SK-N-SH (cell line): ENCODE measurements at regions not wholly inside any gene's neighbourhood (a gene's known extent, or its start where the extent isn't known, plus 50 kb on each side); places are given as distances from the start of the nearest gene placed in this dataset.

Experiments used
- CTCF ChIA-PET: fragments of 300-600, 350-600 bp; formaldehyde crosslinking; extraction: SDS; loops from one replicate; lab custom pipeline; 2021; lab: Yijun Ruan, JAX
- POLR2A ChIA-PET: fragments of 350-600 bp; sonication (Branson Sonifier 250); formaldehyde crosslinking; extraction: SDS; loops from one replicate; lab custom pipeline; 2020; ENCODE audit warnings: antibody characterized with exemption, inconsistent platforms; lab: Yijun Ruan, JAX
- DNase-seq: peaks from one replicate; pipeline ENCODE4 v3.0.0; 2012
- H2AFZ ChIP-seq: fragments of 200-600 bp; sonication (generic); 2 replicates; pipeline ENCODE4 v1.8.1; 2016; ENCODE audit warnings: antibody characterized with exemption, mild to moderate bottlenecking, low read depth
- H3F3A ChIP-seq: fragments of 200-600 bp; sonication (generic); replicated peaks from 2 replicates; pipeline ENCODE3; 2016; ENCODE audit warnings: antibody characterized with exemption, mild to moderate bottlenecking; ENCODE audit not compliant: insufficient read depth
- H3K27ac ChIP-seq, 2 experiments: fragments of 200-500 bp in 1 of 2; fragments of 200-600 bp in 1 of 2; sonication (Bioruptor generic) in 1 of 2; sonication (generic), shearing (Covaris generic) in 1 of 2; 2 replicates each; pipeline versions ENCODE4 v1.5.1 to v1.6.1; 2014 to 2016; ENCODE audit warnings: low read depth in 2 of 2, inconsistent platforms in 1 of 2, low read length in 1 of 2, mild to moderate bottlenecking in 1 of 2, mixed read lengths in 1 of 2
- H3K27me3 ChIP-seq: fragments of 200-600 bp; sonication (generic), shearing (Covaris generic); 2 replicates; pipeline ENCODE4 v1.6.1; 2016; ENCODE audit warnings: mixed run types; ENCODE audit not compliant: insufficient read depth
- H3K36me3 ChIP-seq, 2 experiments: fragments of 200-500 bp in 1 of 2; fragments of 200-600 bp in 1 of 2; sonication (Bioruptor generic) in 1 of 2; sonication (generic) in 1 of 2; replicated peaks in 1 of 2; 2 replicates each; pipeline versions ENCODE3 to v1.5.1; 2014 to 2016; ENCODE audit warnings: low read length in 1 of 2, mild to moderate bottlenecking in 1 of 2; ENCODE audit not compliant: insufficient read depth in 2 of 2, control insufficient read depth in 1 of 2
- H3K4me1 ChIP-seq, 2 experiments: fragments of 200-500 bp in 1 of 2; fragments of 200-600 bp in 1 of 2; sonication (Bioruptor generic) in 1 of 2; sonication (generic), shearing (Covaris generic) in 1 of 2; 2 replicates each; pipeline versions ENCODE4 v1.5.1 to v1.6.1; 2014 to 2016; ENCODE audit warnings: low read depth in 1 of 2, low read length in 1 of 2, mixed run types in 1 of 2; ENCODE audit not compliant: insufficient read depth in 2 of 2, control insufficient read depth in 1 of 2
- H3K4me2 ChIP-seq: fragments of 200-600 bp; sonication (generic), shearing (Covaris generic); 2 replicates; pipeline ENCODE4 v1.6.1; 2017; ENCODE audit warnings: mixed run types
- H3K4me3 ChIP-seq, 2 experiments: fragments of 200-500 bp in 1 of 2; fragments of 200-600 bp in 1 of 2; sonication (Bioruptor generic) in 1 of 2; sonication (generic), shearing (Covaris generic) in 1 of 2; 2 replicates each; pipeline versions ENCODE4 v1.5.1 to v1.8.1; 2014 to 2016; ENCODE audit warnings: low read depth in 2 of 2, inconsistent platforms in 1 of 2, low read length in 1 of 2, mild to moderate bottlenecking in 1 of 2, mixed read lengths in 1 of 2, moderate library complexity in 1 of 2
- H3K79me2 ChIP-seq: fragments of 200-600 bp; sonication (generic); 2 replicates; pipeline ENCODE4 v1.8.1; 2017; ENCODE audit warnings: mild to moderate bottlenecking; ENCODE audit not compliant: insufficient read depth
- H3K9ac ChIP-seq: fragments of 200-600 bp; sonication (generic); 2 replicates; pipeline ENCODE4 v1.6.1; 2017; ENCODE audit warnings: mixed run types
- H3K9me2 ChIP-seq: fragments of 200-600 bp; sonication (generic); 2 replicates; pipeline ENCODE4 v1.6.1; 2017; ENCODE audit warnings: mixed run types
- H3K9me3 ChIP-seq: fragments of 200-600 bp; sonication (generic); 2 replicates; pipeline ENCODE4 v1.6.1; 2017; ENCODE audit warnings: mixed run types, mild to moderate bottlenecking, moderate library complexity
- H4K20me1 ChIP-seq: fragments of 200-600 bp; sonication (generic); 2 replicates; pipeline ENCODE4 v1.6.1; 2017; ENCODE audit warnings: mild to moderate bottlenecking, mixed run types; ENCODE audit not compliant: insufficient read depth
- CHD2 ChIP-seq: fragments of 150-350 bp; IDR thresholded peaks from 2 replicates; pipeline ENCODE4 v1.6.1; 2018; ENCODE audit warnings: low read length; ENCODE audit not compliant: partially characterized antibody
- ELF1 ChIP-seq: IDR thresholded peaks from 2 replicates; pipeline ENCODE4 v1.4.0; 2012
- GABPA ChIP-seq: IDR thresholded peaks from 2 replicates; pipeline ENCODE4 v1.4.0; 2012; ENCODE audit warnings: low read depth, mild to moderate bottlenecking
- IRF3 ChIP-seq: fragments of 150-350 bp; IDR thresholded peaks from 2 replicates; pipeline ENCODE4 v1.6.1; 2016; ENCODE audit warnings: mild to moderate bottlenecking, low read depth, low read length
- JUND ChIP-seq: IDR thresholded peaks from 2 replicates; pipeline ENCODE4 v1.4.0; 2012
- MEF2A ChIP-seq: IDR thresholded peaks from 2 replicates; pipeline ENCODE4 v1.4.0; 2012; ENCODE audit warnings: low read depth, borderline replicate concordance
- MXI1 ChIP-seq: IDR thresholded peaks from 2 replicates; pipeline ENCODE4 v1.6.1; 2012; ENCODE audit warnings: mild to moderate bottlenecking, low read depth, low read length, improper control_type of control experiment
- NFIC ChIP-seq: IDR thresholded peaks from 2 replicates; pipeline ENCODE4 v1.4.0; 2012; ENCODE audit warnings: borderline replicate concordance
- NRF1 ChIP-seq: IDR thresholded peaks from 2 replicates; pipeline ENCODE4 v1.6.1; 2012; ENCODE audit warnings: low read depth, mild to moderate bottlenecking, low read length
- REST ChIP-seq: IDR thresholded peaks from 2 replicates; pipeline ENCODE4 v1.6.1; 2012; ENCODE audit warnings: mild to moderate bottlenecking, low read depth, low read length, moderate library complexity
- RFX5 ChIP-seq: IDR thresholded peaks from 2 replicates; pipeline ENCODE4 v1.6.1; 2012; ENCODE audit warnings: mild to moderate bottlenecking, improper control_type of control experiment, low read length
- RXRA ChIP-seq: IDR thresholded peaks from 2 replicates; pipeline ENCODE4 v1.4.0; 2012; ENCODE audit warnings: low read depth, mild to moderate bottlenecking, borderline replicate concordance
- TAF1 ChIP-seq: IDR thresholded peaks from 2 replicates; pipeline ENCODE4 v1.6.1; 2012; ENCODE audit warnings: low read depth, mild to moderate bottlenecking, low read length, moderate library complexity, borderline replicate concordance
- TCF12 ChIP-seq: IDR thresholded peaks from 2 replicates; pipeline ENCODE4 v1.4.0; 2012
- TEAD4 ChIP-seq: IDR thresholded peaks from 2 replicates; pipeline ENCODE4 v1.4.0; 2012; ENCODE audit warnings: mild to moderate bottlenecking, borderline replicate concordance; ENCODE audit not compliant: insufficient read depth
- WGBS: methylation state at CpG from one replicate; pipeline ENCODE4 v1.1.6; 2017; ENCODE audit warnings: low lambda C conversion rate; 5-methylcytosine and 5-hydroxymethylcytosine counted together
- TF ChIP-seq, protein P1 (sequence below): IDR thresholded peaks from 2 replicates; pipeline ENCODE4; 2012
- TF ChIP-seq, protein P2 (sequence below): IDR thresholded peaks from 2 replicates; pipeline ENCODE4 v1.4.0; 2012; ENCODE audit warnings: low read depth, borderline replicate concordance
- TF ChIP-seq, protein P3 (sequence below): IDR thresholded peaks from 2 replicates; pipeline ENCODE4 v1.4.0; 2012; ENCODE audit warnings: low read depth

GRCh38 chr9:119802621-119803020 is 433.4 kb upstream of the BRINP1 start:
- TF ChIP-seq RFX5 (no peak), TAF1 (no peak), MXI1 (no peak), MEF2A (no peak), NFIC (no peak), TEAD4 (no peak), JUND (no peak), GABPA (no peak), REST (no peak), IRF3 (no peak), TCF12 (no peak), NRF1 (no peak), RXRA (no peak), CHD2 (no peak), ELF1 (no peak)
- TF ChIP-seq, protein P1, sequence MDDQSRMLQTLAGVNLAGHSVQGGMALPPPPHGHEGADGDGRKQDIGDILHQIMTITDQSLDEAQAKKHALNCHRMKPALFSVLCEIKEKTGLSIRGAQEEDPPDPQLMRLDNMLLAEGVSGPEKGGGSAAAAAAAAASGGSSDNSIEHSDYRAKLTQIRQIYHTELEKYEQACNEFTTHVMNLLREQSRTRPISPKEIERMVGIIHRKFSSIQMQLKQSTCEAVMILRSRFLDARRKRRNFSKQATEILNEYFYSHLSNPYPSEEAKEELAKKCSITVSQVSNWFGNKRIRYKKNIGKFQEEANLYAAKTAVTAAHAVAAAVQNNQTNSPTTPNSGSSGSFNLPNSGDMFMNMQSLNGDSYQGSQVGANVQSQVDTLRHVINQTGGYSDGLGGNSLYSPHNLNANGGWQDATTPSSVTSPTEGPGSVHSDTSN: no peak
- TF ChIP-seq, protein P2, sequence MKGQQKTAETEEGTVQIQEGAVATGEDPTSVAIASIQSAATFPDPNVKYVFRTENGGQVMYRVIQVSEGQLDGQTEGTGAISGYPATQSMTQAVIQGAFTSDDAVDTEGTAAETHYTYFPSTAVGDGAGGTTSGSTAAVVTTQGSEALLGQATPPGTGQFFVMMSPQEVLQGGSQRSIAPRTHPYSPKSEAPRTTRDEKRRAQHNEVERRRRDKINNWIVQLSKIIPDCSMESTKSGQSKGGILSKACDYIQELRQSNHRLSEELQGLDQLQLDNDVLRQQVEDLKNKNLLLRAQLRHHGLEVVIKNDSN: no peak
- TF ChIP-seq, protein P3, sequence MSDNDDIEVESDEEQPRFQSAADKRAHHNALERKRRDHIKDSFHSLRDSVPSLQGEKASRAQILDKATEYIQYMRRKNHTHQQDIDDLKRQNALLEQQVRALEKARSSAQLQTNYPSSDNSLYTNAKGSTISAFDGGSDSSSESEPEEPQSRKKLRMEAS: no peak
- Histone ChIP-seq H3K9me3 (peaks cover 4% of the 10 kb centered on the region; the same call in 1 of the 2 replicates), H2AFZ (no peak overlapping the region), H4K20me1 (no peaks in the 10 kb centered on the region), H3K9me2 (no peaks in the 10 kb centered on the region), H3K36me3 (no peaks in the 10 kb centered on the region), H3K27ac (no peak overlapping the region), H3K4me1 (no peaks in the 10 kb centered on the region), H3K4me3 (no peak overlapping the region), H3K9ac (no peak overlapping the region), H3K27me3 (no peaks in the 10 kb centered on the region), H3K79me2 (no peaks in the 10 kb centered on the region), H3F3A (no peaks in the 10 kb centered on the region), H3K4me2 (no peak overlapping the region)
- no peak for DNase-seq
- CTCF ChIA-PET: no interaction called here
- 44% methylated on average over 5 of the region's 6 CpGs for WGBS
- POLR2A ChIA-PET: no interaction called here
